ENCODE measurements at regions not wholly inside any gene's neighbourhood (a gene's known extent, or its start where the extent isn't known, plus 50 kb on each side); places are given as distances from the start of the nearest gene placed in this dataset.

- no peak overlapping the region for H3K4me3 Mint-ChIP-seq
- no peaks in the 10 kb centered on the region for H3K4me1 Mint-ChIP-seq
- no peaks in the 10 kb centered on the region for H3K36me3 Mint-ChIP-seq
- H3K27ac Mint-ChIP-seq, result no peak overlapping the region
- DNase-seq (ENCODE audit: low spot score in 2 of 2, unreplicated experiment in 2 of 2), result no peak
- H3K27me3 Mint-ChIP-seq (ENCODE audit: low read depth), result no peaks in the 10 kb centered on the region
- TF ChIP-seq CTCF (IDR thresholded peaks at IDR 0.05; ENCODE audit: unreplicated experiment), result no peak
- peaks cover 29% of the 10 kb centered on the region for H3K9me3 Mint-ChIP-seq
These were observed 439.2 kb upstream of the SMARCA2 start for GRCh38 chr9:1575939-1576338.

GRCh38 chr9:1580215-1580614 lies 434.9 kb upstream of the SMARCA2 start:
- TF ChIP-seq CTCF (IDR thresholded peaks at IDR 0.05; ENCODE audit: unreplicated experiment), result no peak
- no peak for DNase-seq (ENCODE audit: low spot score in 2 of 2, unreplicated experiment in 2 of 2)
- Mint-ChIP-seq H3K4me3 (no peak overlapping the region), H3K4me1 (no peaks in the 10 kb centered on the region), H3K36me3 (no peaks in the 10 kb centered on the region), H3K27me3 (ENCODE audit: low read depth) (no peaks in the 10 kb centered on the region), H3K9me3 (peaks cover 34% of the 10 kb centered on the region), H3K27ac (no peak overlapping the region)

- Mint-ChIP-seq H3K4me1 (no peaks in the 10 kb centered on the region), H3K27me3 (ENCODE audit: low read depth) (no peaks in the 10 kb centered on the region), H3K36me3 (no peaks in the 10 kb centered on the region), H3K27ac (no peak overlapping the region), H3K4me3 (no peak overlapping the region), H3K9me3 (peaks cover 30% of the 10 kb centered on the region)
- DNase-seq (ENCODE audit: low spot score in 2 of 2, unreplicated experiment in 2 of 2), result no peak
- no peak for TF ChIP-seq CTCF (IDR thresholded peaks at IDR 0.05; ENCODE audit: unreplicated experiment)
These were observed 433.2 kb upstream of the SMARCA2 start for GRCh38 chr9:1581926-1582325.

GRCh38 chr9:1591310-1591709 lies 423.8 kb upstream of the SMARCA2 start:
- Mint-ChIP-seq H3K36me3 (no peaks in the 10 kb centered on the region), H3K27ac (no peak overlapping the region), H3K27me3 (ENCODE audit: low read depth) (no peaks in the 10 kb centered on the region), H3K4me1 (no peaks in the 10 kb centered on the region), H3K9me3 (peaks cover 34% of the 10 kb centered on the region), H3K4me3 (no peak overlapping the region)
- TF ChIP-seq CTCF (IDR thresholded peaks at IDR 0.05; ENCODE audit: unreplicated experiment), result no peak
- DNase-seq (ENCODE audit: low spot score in 2 of 2, unreplicated experiment in 2 of 2), result no peak

GRCh38 chr9:1598270-1598669 lies 416.9 kb upstream of the SMARCA2 start:
- no peaks in the 10 kb centered on the region for H3K36me3 Mint-ChIP-seq
- H3K4me1 Mint-ChIP-seq, result no peaks in the 10 kb centered on the region
- no peak for TF ChIP-seq CTCF (IDR thresholded peaks at IDR 0.05; ENCODE audit: unreplicated experiment)
- no peak overlapping the region for H3K4me3 Mint-ChIP-seq
- peaks cover 45% of the 10 kb centered on the region for H3K27me3 Mint-ChIP-seq (ENCODE audit: low read depth)
- no peak overlapping the region for H3K27ac Mint-ChIP-seq
- no peak for DNase-seq (ENCODE audit: low spot score in 2 of 2, unreplicated experiment in 2 of 2)
- no peaks in the 10 kb centered on the region for H3K9me3 Mint-ChIP-seq

GRCh38 chr9:1599961-1600360 lies 415.2 kb upstream of the SMARCA2 start:
- Mint-ChIP-seq H3K9me3 (peaks cover 4% of the 10 kb centered on the region), H3K27me3 (ENCODE audit: low read depth) (peaks cover 56% of the 10 kb centered on the region), H3K4me3 (no peak overlapping the region), H3K27ac (no peak overlapping the region), H3K36me3 (no peaks in the 10 kb centered on the region), H3K4me1 (no peaks in the 10 kb centered on the region)
- TF ChIP-seq CTCF (IDR thresholded peaks at IDR 0.05; ENCODE audit: unreplicated experiment), result no peak
- DNase-seq (ENCODE audit: low spot score in 2 of 2, unreplicated experiment in 2 of 2), result no peak

Data from mesothelial cell of epicardium (in vitro differentiated cells).